Osteoblast (primary cell): ENCODE measurements at regions not wholly inside any gene's neighbourhood (a gene's known extent, or its start where the extent isn't known, plus 50 kb on each side); places are given as distances from the start of the nearest gene placed in this dataset.
"Not testable (repeated sequence)": the region's sequence is repeated elsewhere in the genome, so short reads cannot be mapped to it uniquely, and the experiment has no call there.

Source experiments
- DNase-seq: peaks from one replicate; pipeline ENCODE4 v3.0.0; 2011; ENCODE audit warnings: low spot score, mixed read lengths; ENCODE audit not compliant: insufficient read length; ENCODE audit errors: missing footprints
- H2AFZ ChIP-seq: 2 replicates; pipeline ENCODE4 v1.6.0; 2011; ENCODE audit warnings: mild to moderate bottlenecking, low read length
- H3K27ac ChIP-seq: 2 replicates; pipeline ENCODE4 v1.5.1; 2011; ENCODE audit warnings: mild to moderate bottlenecking, low read depth, low read length, moderate library complexity
- H3K27me3 ChIP-seq: 2 replicates; pipeline ENCODE4 v1.6.0; 2012; ENCODE audit warnings: mild to moderate bottlenecking, control low read depth, inconsistent platforms, low read length, moderate library complexity; ENCODE audit not compliant: insufficient read depth
- H3K36me3 ChIP-seq: 2 replicates; pipeline ENCODE4 v1.5.1; 2011; ENCODE audit warnings: mild to moderate bottlenecking, low read length, control low read depth, moderate library complexity; ENCODE audit not compliant: insufficient read depth
- H3K4me1 ChIP-seq: 2 replicates; pipeline ENCODE4 v1.5.1; 2011; ENCODE audit warnings: mild to moderate bottlenecking, low read length, control low read depth, moderate library complexity; ENCODE audit not compliant: insufficient read depth
- H3K4me2 ChIP-seq: 2 replicates; pipeline ENCODE4 v1.6.0; 2011; ENCODE audit warnings: mild to moderate bottlenecking, low read length; ENCODE audit not compliant: insufficient read depth
- H3K4me3 ChIP-seq: fragments of 200-600 bp; sonication (generic); 3 replicates; pipeline ENCODE4 v1.5.1; 2012; ENCODE audit warnings: mild to moderate bottlenecking, low read length, inconsistent platforms; ENCODE audit not compliant: insufficient read depth
- H3K79me2 ChIP-seq: 2 replicates; pipeline ENCODE4 v1.6.0; 2012; ENCODE audit warnings: mild to moderate bottlenecking, low read length, control low read depth, inconsistent platforms; ENCODE audit not compliant: insufficient read depth
- H3K9me3 ChIP-seq: 2 replicates; pipeline ENCODE4 v1.5.1; 2011; ENCODE audit warnings: low read depth, low read length, control low read depth
- H4K20me1 ChIP-seq: 2 replicates; pipeline ENCODE4 v1.6.0; 2012; ENCODE audit warnings: mild to moderate bottlenecking, low read length, control low read depth; ENCODE audit not compliant: insufficient read depth
- CTCF ChIP-seq: IDR thresholded peaks from 2 replicates; pipeline ENCODE4 v1.5.1; 2011; ENCODE audit warnings: mild to moderate bottlenecking, low read depth, low read length, moderate library complexity; ENCODE audit errors: extremely low read depth

GRCh38 chrX:56031409-56031808, 200.7 kb upstream of the KLF8 start:
- H3K27ac ChIP-seq, result no peak overlapping the region
- no peak overlapping the region for H3K4me2 ChIP-seq
- no peaks in the 10 kb centered on the region for H3K36me3 ChIP-seq
- no peaks in the 10 kb centered on the region for H3K4me1 ChIP-seq
- H3K9me3 ChIP-seq, result no peaks in the 10 kb centered on the region
- H3K27me3 ChIP-seq, result no peaks in the 10 kb centered on the region
- H3K4me3 ChIP-seq, result no peak overlapping the region
- no peak for TF ChIP-seq CTCF
- no peaks in the 10 kb centered on the region for H4K20me1 ChIP-seq
- no peak for DNase-seq
- no peak overlapping the region for H2AFZ ChIP-seq
- no peaks in the 10 kb centered on the region for H3K79me2 ChIP-seq

- TF ChIP-seq CTCF, result no peak
- no peaks in the 10 kb centered on the region for H3K27me3 ChIP-seq
- H4K20me1 ChIP-seq, result no peaks in the 10 kb centered on the region
- DNase-seq, result no peak
- no peak overlapping the region for H3K27ac ChIP-seq
- H3K4me2 ChIP-seq, result no peak overlapping the region
- no peaks in the 10 kb centered on the region for H3K9me3 ChIP-seq
- no peaks in the 10 kb centered on the region for H3K36me3 ChIP-seq
- no peaks in the 10 kb centered on the region for H3K4me1 ChIP-seq
- H3K4me3 ChIP-seq, result no peak overlapping the region
- H2AFZ ChIP-seq, result no peak overlapping the region
- H3K79me2 ChIP-seq, result no peaks in the 10 kb centered on the region
Observed at GRCh38 chrX:56033495-56034180, 198.5 kb upstream of the KLF8 start.

GRCh38 chrX:56052673-56053330, 179.4 kb upstream of the KLF8 start:
- H2AFZ ChIP-seq, H3K27ac ChIP-seq, H3K36me3 ChIP-seq, H3K9me3 ChIP-seq, H3K4me3 ChIP-seq, H3K4me2 ChIP-seq, H3K27me3 ChIP-seq, H3K79me2 ChIP-seq, H4K20me1 ChIP-seq, DNase-seq, H3K4me1 ChIP-seq: not testable (repeated sequence)

- Histone ChIP-seq H3K4me2 (no peak overlapping the region), H4K20me1 (no peaks in the 10 kb centered on the region), H3K79me2 (no peaks in the 10 kb centered on the region), H3K27me3 (no peaks in the 10 kb centered on the region), H3K36me3 (no peaks in the 10 kb centered on the region), H3K4me3 (no peak overlapping the region), H3K9me3 (no peaks in the 10 kb centered on the region), H3K4me1 (no peaks in the 10 kb centered on the region), H3K27ac (no peak overlapping the region), H2AFZ (no peak overlapping the region)
- DNase-seq, result no peak
- TF ChIP-seq CTCF, result no peak
Observed at GRCh38 chrX:56057325-56057724, 174.8 kb upstream of the KLF8 start.
